ENCODE measurements at regions not wholly inside any gene's neighbourhood (a gene's known extent, or its start where the extent isn't known, plus 50 kb on each side); places are given as distances from the start of the nearest gene placed in this dataset.

DNA sequence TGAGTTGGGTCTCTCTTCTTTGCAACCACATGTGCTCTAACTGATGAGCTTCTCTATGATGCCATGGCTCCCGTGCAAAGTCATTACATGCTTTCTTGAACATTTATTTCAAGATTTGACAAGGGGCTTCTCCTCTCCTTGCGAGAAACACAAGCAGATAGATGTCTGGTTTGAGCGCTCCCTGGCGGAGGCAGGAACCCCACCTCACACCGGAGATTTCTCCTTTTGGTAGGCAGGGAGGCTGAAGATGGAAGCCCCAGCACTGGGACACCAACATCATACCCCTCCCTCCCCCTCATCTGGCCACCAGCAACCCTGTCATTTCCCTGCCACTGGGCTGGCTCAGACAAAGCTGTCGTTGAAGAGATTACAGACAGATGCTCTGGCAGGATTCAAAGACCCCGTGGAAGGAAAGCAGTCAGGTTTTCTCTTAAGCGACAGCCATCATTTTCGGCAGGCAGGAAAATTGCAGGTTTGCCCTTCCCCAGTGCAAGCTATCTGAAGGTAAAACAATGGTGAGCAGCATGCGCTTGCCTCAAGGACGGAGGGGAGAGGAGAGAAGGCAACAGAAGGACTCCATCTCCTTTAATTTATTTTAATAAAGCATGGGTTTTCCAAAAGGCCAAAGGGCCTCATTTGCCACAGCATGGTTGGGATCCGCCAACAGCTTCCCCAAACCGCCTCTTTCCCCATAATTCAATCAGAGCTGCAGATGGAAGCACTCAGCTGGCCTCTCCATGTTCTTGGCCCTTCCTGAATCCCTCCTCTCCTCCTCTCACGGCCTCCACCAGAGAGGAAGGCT, 344.1 kb upstream of the TSHZ3 start:
- no peaks in the 10 kb centered on the region for H4K20me1 ChIP-seq (ENCODE audit: control insufficient read depth, extremely low read depth, insufficient read depth, low read length)
- no peak overlapping the region for H3K4me3 ChIP-seq (ENCODE audit: control insufficient read depth in 2 of 3, extremely low read depth in 1 of 3, insufficient read depth in 2 of 3, low read depth in 1 of 3, low read length in 3 of 3)
- H3K9me3 ChIP-seq (ENCODE audit: control insufficient read depth, low read depth, low read length), result peaks cover 2% of the 10 kb centered on the region
- no peak overlapping the region for H3K9ac ChIP-seq (ENCODE audit: control insufficient read depth, extremely low read depth, insufficient read depth, low read length)
- H3K27me3 ChIP-seq (ENCODE audit: control insufficient read depth, extremely low read depth, insufficient read depth, low read length), result no peaks in the 10 kb centered on the region
- H3K27ac ChIP-seq (ENCODE audit: control insufficient read depth, insufficient read depth, low read length), result no peak overlapping the region
- no peaks in the 10 kb centered on the region for H3K36me3 ChIP-seq (ENCODE audit: control insufficient read depth in 2 of 2, extremely low read depth in 1 of 2, insufficient read depth in 2 of 2, low read length in 2 of 2)
- no peak overlapping the region for H3K4me2 ChIP-seq (ENCODE audit: control insufficient read depth, extremely low read depth, insufficient read depth, low read depth, low read length)
- H3K79me2 ChIP-seq (ENCODE audit: control insufficient read depth, insufficient read depth, low read length), result no peaks in the 10 kb centered on the region
- H3K9me1 ChIP-seq (ENCODE audit: control insufficient read depth, extremely low read depth, insufficient read depth, low read length), result no peaks in the 10 kb centered on the region
- dilution Hi-C loops (cut with MboI; ENCODE audit: extremely low pct_ligation_motif_present, low sequenced_read_pairs), result no loop called here
- FAIRE-seq (no peak), DNase-seq (ENCODE audit: low read depth, low spot score) (no peak)
- H2AFZ ChIP-seq (ENCODE audit: control insufficient read depth, low read length), result no peak overlapping the region
- TF ChIP-seq CTCF (optimal IDR thresholded peaks at IDR 0.05 in 1 of 3, IDR thresholded peaks at IDR 0.05 in 1 of 3, conservative IDR thresholded peaks at IDR 0.05 in 1 of 3; ENCODE audit: extremely low read depth in 1 of 3, insufficient read depth in 2 of 3, low read length in 3 of 3), result no peak
- no peak for TF ChIP-seq EZH2 (IDR thresholded peaks at IDR 0.05; ENCODE audit: low read length)
- no peaks in the 10 kb centered on the region for H3K4me1 ChIP-seq (ENCODE audit: control insufficient read depth, extremely low read depth, insufficient read depth, low read length)

GRCh38 chr19:31693933-31694269, 344.7 kb upstream of the TSHZ3 start:
- FAIRE-seq (no peak), DNase-seq (ENCODE audit: low read depth, low spot score) (no peak)
- no peaks in the 10 kb centered on the region for H3K9me1 ChIP-seq (ENCODE audit: control insufficient read depth, extremely low read depth, insufficient read depth, low read length)
- no peaks in the 10 kb centered on the region for H3K36me3 ChIP-seq (ENCODE audit: control insufficient read depth in 2 of 2, extremely low read depth in 1 of 2, insufficient read depth in 2 of 2, low read length in 2 of 2)
- dilution Hi-C loops (cut with MboI; ENCODE audit: extremely low pct_ligation_motif_present, low sequenced_read_pairs), result no loop called here
- no peaks in the 10 kb centered on the region for H3K4me1 ChIP-seq (ENCODE audit: control insufficient read depth, extremely low read depth, insufficient read depth, low read length)
- H3K79me2 ChIP-seq (ENCODE audit: control insufficient read depth, insufficient read depth, low read length), result no peaks in the 10 kb centered on the region
- H2AFZ ChIP-seq (ENCODE audit: control insufficient read depth, low read length), result no peak overlapping the region
- H3K4me2 ChIP-seq (ENCODE audit: control insufficient read depth, extremely low read depth, insufficient read depth, low read depth, low read length), result no peak overlapping the region
- no peaks in the 10 kb centered on the region for H3K27me3 ChIP-seq (ENCODE audit: control insufficient read depth, extremely low read depth, insufficient read depth, low read length)
- TF ChIP-seq EZH2 (IDR thresholded peaks at IDR 0.05; ENCODE audit: low read length) (no peak), CTCF (optimal IDR thresholded peaks at IDR 0.05 in 1 of 3, IDR thresholded peaks at IDR 0.05 in 1 of 3, conservative IDR thresholded peaks at IDR 0.05 in 1 of 3; ENCODE audit: extremely low read depth in 1 of 3, insufficient read depth in 2 of 3, low read length in 3 of 3) (no peak)
- H3K4me3 ChIP-seq (ENCODE audit: control insufficient read depth in 2 of 3, extremely low read depth in 1 of 3, insufficient read depth in 2 of 3, low read depth in 1 of 3, low read length in 3 of 3), result no peak overlapping the region
- peaks cover 2% of the 10 kb centered on the region for H3K9me3 ChIP-seq (ENCODE audit: control insufficient read depth, low read depth, low read length)
- no peak overlapping the region for H3K9ac ChIP-seq (ENCODE audit: control insufficient read depth, extremely low read depth, insufficient read depth, low read length)
- H4K20me1 ChIP-seq (ENCODE audit: control insufficient read depth, extremely low read depth, insufficient read depth, low read length), result no peaks in the 10 kb centered on the region
- no peak overlapping the region for H3K27ac ChIP-seq (ENCODE audit: control insufficient read depth, insufficient read depth, low read length)

Data from keratinocyte (primary cell).